Ovary (tissue), 3 donors: ENCODE measurements at regions not wholly inside any gene's neighbourhood (a gene's known extent, or its start where the extent isn't known, plus 50 kb on each side); places are given as distances from the start of the nearest gene placed in this dataset.

ENCODE experiments used
- CTCF ChIP-seq, 3 donors: fragments of 450-650 bp in 2 of 3; fragments of 200-600 bp in 1 of 3; IDR thresholded peaks; one replicate each; pipeline versions ENCODE4 v1.5.1 to v1.8.0; 2016 to 2022; ENCODE audit warnings: antibody characterized with exemption in 3 of 3, mild to moderate bottlenecking in 1 of 3
- EP300 ChIP-seq: sonication (generic); formaldehyde crosslinking; IDR thresholded peaks from one replicate; pipeline ENCODE4 v1.6.1; 2017; ENCODE audit warnings: antibody characterized with exemption
- POLR2A ChIP-seq: fragments of 450-650 bp; IDR thresholded peaks from one replicate; pipeline ENCODE4 v1.6.1; 2017; ENCODE audit warnings: antibody characterized with exemption, mild to moderate bottlenecking, moderate library complexity
- donor health status: DM: no; HTN: no; CAD: no.

GRCh38 chr10:121276822-121277221 is 321.4 kb downstream of the FGFR2 start:
- TF ChIP-seq CTCF (IDR thresholded peaks at IDR 0.05): no peak
- no peak for TF ChIP-seq POLR2A
- TF ChIP-seq EP300: no peak
